ENCODE measurements at regions not wholly inside any gene's neighbourhood (a gene's known extent, or its start where the extent isn't known, plus 50 kb on each side); places are given as distances from the start of the nearest gene placed in this dataset.

DNA sequence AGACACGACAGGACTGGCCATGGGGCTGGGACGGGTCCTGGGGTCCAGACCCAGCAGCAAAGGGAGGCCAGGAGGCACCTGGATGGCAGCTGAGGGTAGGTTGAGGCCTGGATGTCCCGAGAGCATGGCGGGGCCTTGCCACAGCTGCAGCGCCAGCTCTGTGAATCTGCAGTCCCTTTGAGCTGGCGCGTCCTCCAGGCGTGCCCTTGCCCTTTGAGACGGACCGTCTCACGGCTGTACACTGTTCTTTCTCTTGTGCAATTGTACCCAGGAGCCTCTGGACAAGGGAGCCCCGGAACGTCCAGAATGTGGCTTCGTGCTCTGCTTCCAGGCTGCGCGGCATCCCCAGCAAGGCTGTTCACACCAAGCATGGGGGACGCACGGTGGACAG lies 69.5 kb upstream of the CIBAR2 start (continued):
- TF ChIP-seq HMG20A (CRISPR knock-in tag; IDR thresholded peaks at IDR 0.05; ENCODE audit: borderline replicate concordance) (peak; percentile 25; the same call in 1 of the 2 replicates), SP140L (CRISPR knock-in tag; IDR thresholded peaks at IDR 0.05; ENCODE audit: borderline replicate concordance) (no peak), HOXA7 (CRISPR knock-in tag; IDR thresholded peaks at IDR 0.05) (no peak), ZNF83 (CRISPR knock-in tag; IDR thresholded peaks at IDR 0.05; ENCODE audit: borderline replicate concordance) (no peak), FOXJ3 (CRISPR knock-in tag; IDR thresholded peaks at IDR 0.05; ENCODE audit: borderline replicate concordance) (no peak), ARHGAP35 (CRISPR knock-in tag; IDR thresholded peaks at IDR 0.05; ENCODE audit: borderline replicate concordance) (no peak), ZC3H4 (CRISPR knock-in tag; IDR thresholded peaks at IDR 0.05; ENCODE audit: borderline replicate concordance) (no peak), SATB2 (CRISPR knock-in tag; IDR thresholded peaks at IDR 0.05) (no peak), ARNT (IDR thresholded peaks at IDR 0.05) (no peak), NFKBIZ (CRISPR knock-in tag; IDR thresholded peaks at IDR 0.05) (no peak), KLF15 (CRISPR knock-in tag; IDR thresholded peaks at IDR 0.05; ENCODE audit: borderline replicate concordance) (no peak), ZNF530 (CRISPR knock-in tag; IDR thresholded peaks at IDR 0.05; ENCODE audit: low read depth) (no peak), SALL2 (CRISPR knock-in tag; IDR thresholded peaks at IDR 0.05) (no peak), ZNF713 (CRISPR knock-in tag; IDR thresholded peaks at IDR 0.05) (no peak), CBX5 (CRISPR knock-in tag; IDR thresholded peaks at IDR 0.05; ENCODE audit: borderline replicate concordance) (no peak; the same call in 1 of the 2 replicates), ZEB1 (IDR thresholded peaks at IDR 0.05; ENCODE audit: insufficient replicate concordance, low read depth) (no peak)
- TF ChIP-seq, protein P1, sequence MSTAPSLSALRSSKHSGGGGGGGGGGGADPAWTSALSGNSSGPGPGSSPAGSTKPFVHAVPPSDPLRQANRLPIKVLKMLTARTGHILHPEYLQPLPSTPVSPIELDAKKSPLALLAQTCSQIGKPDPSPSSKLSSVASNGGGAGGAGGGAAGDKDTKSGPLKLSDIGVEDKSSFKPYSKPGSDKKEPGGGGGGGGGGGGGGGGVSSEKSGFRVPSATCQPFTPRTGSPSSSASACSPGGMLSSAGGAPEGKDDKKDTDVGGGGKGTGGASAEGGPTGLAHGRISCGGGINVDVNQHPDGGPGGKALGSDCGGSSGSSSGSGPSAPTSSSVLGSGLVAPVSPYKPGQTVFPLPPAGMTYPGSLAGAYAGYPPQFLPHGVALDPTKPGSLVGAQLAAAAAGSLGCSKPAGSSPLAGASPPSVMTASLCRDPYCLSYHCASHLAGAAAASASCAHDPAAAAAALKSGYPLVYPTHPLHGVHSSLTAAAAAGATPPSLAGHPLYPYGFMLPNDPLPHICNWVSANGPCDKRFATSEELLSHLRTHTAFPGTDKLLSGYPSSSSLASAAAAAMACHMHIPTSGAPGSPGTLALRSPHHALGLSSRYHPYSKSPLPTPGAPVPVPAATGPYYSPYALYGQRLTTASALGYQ (CRISPR knock-in tag; IDR thresholded peaks at IDR 0.05), result no peak
- TF ChIP-seq, protein P2, sequence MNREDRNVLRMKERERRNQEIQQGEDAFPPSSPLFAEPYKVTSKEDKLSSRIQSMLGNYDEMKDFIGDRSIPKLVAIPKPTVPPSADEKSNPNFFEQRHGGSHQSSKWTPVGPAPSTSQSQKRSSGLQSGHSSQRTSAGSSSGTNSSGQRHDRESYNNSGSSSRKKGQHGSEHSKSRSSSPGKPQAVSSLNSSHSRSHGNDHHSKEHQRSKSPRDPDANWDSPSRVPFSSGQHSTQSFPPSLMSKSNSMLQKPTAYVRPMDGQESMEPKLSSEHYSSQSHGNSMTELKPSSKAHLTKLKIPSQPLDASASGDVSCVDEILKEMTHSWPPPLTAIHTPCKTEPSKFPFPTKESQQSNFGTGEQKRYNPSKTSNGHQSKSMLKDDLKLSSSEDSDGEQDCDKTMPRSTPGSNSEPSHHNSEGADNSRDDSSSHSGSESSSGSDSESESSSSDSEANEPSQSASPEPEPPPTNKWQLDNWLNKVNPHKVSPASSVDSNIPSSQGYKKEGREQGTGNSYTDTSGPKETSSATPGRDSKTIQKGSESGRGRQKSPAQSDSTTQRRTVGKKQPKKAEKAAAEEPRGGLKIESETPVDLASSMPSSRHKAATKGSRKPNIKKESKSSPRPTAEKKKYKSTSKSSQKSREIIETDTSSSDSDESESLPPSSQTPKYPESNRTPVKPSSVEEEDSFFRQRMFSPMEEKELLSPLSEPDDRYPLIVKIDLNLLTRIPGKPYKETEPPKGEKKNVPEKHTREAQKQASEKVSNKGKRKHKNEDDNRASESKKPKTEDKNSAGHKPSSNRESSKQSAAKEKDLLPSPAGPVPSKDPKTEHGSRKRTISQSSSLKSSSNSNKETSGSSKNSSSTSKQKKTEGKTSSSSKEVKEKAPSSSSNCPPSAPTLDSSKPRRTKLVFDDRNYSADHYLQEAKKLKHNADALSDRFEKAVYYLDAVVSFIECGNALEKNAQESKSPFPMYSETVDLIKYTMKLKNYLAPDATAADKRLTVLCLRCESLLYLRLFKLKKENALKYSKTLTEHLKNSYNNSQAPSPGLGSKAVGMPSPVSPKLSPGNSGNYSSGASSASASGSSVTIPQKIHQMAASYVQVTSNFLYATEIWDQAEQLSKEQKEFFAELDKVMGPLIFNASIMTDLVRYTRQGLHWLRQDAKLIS (CRISPR knock-in tag; IDR thresholded peaks at IDR 0.05), result no peak
- TF ChIP-seq, protein P3, sequence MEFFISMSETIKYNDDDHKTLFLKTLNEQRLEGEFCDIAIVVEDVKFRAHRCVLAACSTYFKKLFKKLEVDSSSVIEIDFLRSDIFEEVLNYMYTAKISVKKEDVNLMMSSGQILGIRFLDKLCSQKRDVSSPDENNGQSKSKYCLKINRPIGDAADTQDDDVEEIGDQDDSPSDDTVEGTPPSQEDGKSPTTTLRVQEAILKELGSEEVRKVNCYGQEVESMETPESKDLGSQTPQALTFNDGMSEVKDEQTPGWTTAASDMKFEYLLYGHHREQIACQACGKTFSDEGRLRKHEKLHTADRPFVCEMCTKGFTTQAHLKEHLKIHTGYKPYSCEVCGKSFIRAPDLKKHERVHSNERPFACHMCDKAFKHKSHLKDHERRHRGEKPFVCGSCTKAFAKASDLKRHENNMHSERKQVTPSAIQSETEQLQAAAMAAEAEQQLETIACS (CRISPR knock-in tag; IDR thresholded peaks at IDR 0.05), result no peak
- TF ChIP-seq, protein P4, sequence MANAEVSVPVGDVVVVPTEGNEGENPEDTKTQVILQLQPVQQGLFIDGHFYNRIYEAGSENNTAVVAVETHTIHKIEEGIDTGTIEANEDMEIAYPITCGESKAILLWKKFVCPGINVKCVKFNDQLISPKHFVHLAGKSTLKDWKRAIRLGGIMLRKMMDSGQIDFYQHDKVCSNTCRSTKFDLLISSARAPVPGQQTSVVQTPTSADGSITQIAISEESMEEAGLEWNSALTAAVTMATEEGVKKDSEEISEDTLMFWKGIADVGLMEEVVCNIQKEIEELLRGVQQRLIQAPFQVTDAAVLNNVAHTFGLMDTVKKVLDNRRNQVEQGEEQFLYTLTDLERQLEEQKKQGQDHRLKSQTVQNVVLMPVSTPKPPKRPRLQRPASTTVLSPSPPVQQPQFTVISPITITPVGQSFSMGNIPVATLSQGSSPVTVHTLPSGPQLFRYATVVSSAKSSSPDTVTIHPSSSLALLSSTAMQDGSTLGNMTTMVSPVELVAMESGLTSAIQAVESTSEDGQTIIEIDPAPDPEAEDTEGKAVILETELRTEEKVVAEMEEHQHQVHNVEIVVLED (CRISPR knock-in tag; IDR thresholded peaks at IDR 0.05; ENCODE audit: borderline replicate concordance), result no peak
- TF ChIP-seq, protein P5, sequence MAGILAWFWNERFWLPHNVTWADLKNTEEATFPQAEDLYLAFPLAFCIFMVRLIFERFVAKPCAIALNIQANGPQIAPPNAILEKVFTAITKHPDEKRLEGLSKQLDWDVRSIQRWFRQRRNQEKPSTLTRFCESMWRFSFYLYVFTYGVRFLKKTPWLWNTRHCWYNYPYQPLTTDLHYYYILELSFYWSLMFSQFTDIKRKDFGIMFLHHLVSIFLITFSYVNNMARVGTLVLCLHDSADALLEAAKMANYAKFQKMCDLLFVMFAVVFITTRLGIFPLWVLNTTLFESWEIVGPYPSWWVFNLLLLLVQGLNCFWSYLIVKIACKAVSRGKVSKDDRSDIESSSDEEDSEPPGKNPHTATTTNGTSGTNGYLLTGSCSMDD (CRISPR knock-in tag; IDR thresholded peaks at IDR 0.05), result no peak
